Suprapubic skin (tissue), 4 donors: ENCODE measurements at regions not wholly inside any gene's neighbourhood (a gene's known extent, or its start where the extent isn't known, plus 50 kb on each side); places are given as distances from the start of the nearest gene placed in this dataset.

Source experiments
- DNase-seq, 2 donors: peaks; one replicate each; pipeline ENCODE4 v3.0.0-alpha.2; 2019; ENCODE audit warnings: low spot score in 2 of 2
- H3K27ac ChIP-seq: fragments of 200-600 bp; sonication (generic); one replicate; pipeline ENCODE4 v1.5.1; 2019
- H3K27me3 ChIP-seq: fragments of 200-600 bp; sonication (generic); one replicate; pipeline ENCODE4 v1.5.1; 2019
- H3K36me3 ChIP-seq: fragments of 200-600 bp; sonication (generic); one replicate; pipeline ENCODE4 v1.5.1; 2019
- H3K4me1 ChIP-seq: fragments of 200-600 bp; sonication (generic); one replicate; pipeline ENCODE4 v1.5.1; 2019
- H3K4me3 ChIP-seq: fragments of 200-600 bp; sonication (generic); one replicate; pipeline ENCODE4 v1.5.1; 2019; ENCODE audit warnings: mild to moderate bottlenecking
- H3K9me3 ChIP-seq: fragments of 200-600 bp; sonication (generic); one replicate; pipeline ENCODE4 v1.5.1; 2019
- CTCF ChIP-seq, 2 donors: fragments of 200-600 bp in 1 of 2; fragments of 450-650 bp in 1 of 2; sonication (generic) in 1 of 2; IDR thresholded peaks; one replicate each; pipeline ENCODE4 v1.5.1; 2016 to 2019; ENCODE audit warnings: antibody characterized with exemption in 2 of 2, mild to moderate bottlenecking in 1 of 2, moderate library complexity in 1 of 2
- EP300 ChIP-seq: sonication (generic); formaldehyde crosslinking; IDR thresholded peaks from one replicate; pipeline ENCODE4 v1.6.1; 2017; ENCODE audit warnings: antibody characterized with exemption
- POLR2A ChIP-seq, 2 donors: fragments of 450-650 bp; IDR thresholded peaks; one replicate each; pipeline ENCODE4 v1.6.1; 2017; ENCODE audit warnings: antibody characterized with exemption in 2 of 2, mild to moderate bottlenecking in 2 of 2, moderate library complexity in 2 of 2
- POLR2AphosphoS5 ChIP-seq, 3 donors: sonication (generic); formaldehyde crosslinking; IDR thresholded peaks; one replicate each; pipeline ENCODE4 v1.6.1; 2017; ENCODE audit warnings: antibody characterized with exemption in 3 of 3
- WGBS: methylation state at CpG from one replicate; pipeline ENCODE4 v1.1.5; 2018; 5-methylcytosine and 5-hydroxymethylcytosine counted together

- TF ChIP-seq POLR2A (IDR thresholded peaks at IDR 0.05) (no peak), CTCF (IDR thresholded peaks at IDR 0.05) (no peak), EP300 (no peak)
- H3K9me3 ChIP-seq = no peaks in the 10 kb centered on the region
- WGBS = 2% methylated on average over 27 of the region's 27 CpGs
- no peaks in the 10 kb centered on the region for H3K36me3 ChIP-seq
- no peak overlapping the region for H3K4me3 ChIP-seq
- H3K4me1 ChIP-seq = peaks cover 4% of the 10 kb centered on the region
- H3K27me3 ChIP-seq = peaks cover 81% of the 10 kb centered on the region
- no peak overlapping the region for H3K27ac ChIP-seq
- no peak for DNase-seq
Observed at GRCh38 chr6:27091661-27092315, 155.7 kb upstream of the PRSS16 start.

GRCh38 chr6:27092316-27092692 lies 155.2 kb upstream of the PRSS16 start:
- no peak for DNase-seq
- Histone ChIP-seq H3K4me3 (no peak overlapping the region), H3K36me3 (no peaks in the 10 kb centered on the region), H3K27ac (no peak overlapping the region), H3K9me3 (no peaks in the 10 kb centered on the region), H3K27me3 (peaks cover 79% of the 10 kb centered on the region), H3K4me1 (peaks cover 9% of the 10 kb centered on the region)
- TF ChIP-seq CTCF (IDR thresholded peaks at IDR 0.05) (no peak), POLR2A (IDR thresholded peaks at IDR 0.05) (no peak), POLR2AphosphoS5 (IDR thresholded peaks at IDR 0.05) (no peak), EP300 (no peak)
- 38% methylated on average over 8 of the region's 8 CpGs for WGBS

- Histone ChIP-seq H3K36me3 (no peaks in the 10 kb centered on the region), H3K27ac (no peak overlapping the region), H3K9me3 (no peaks in the 10 kb centered on the region), H3K27me3 (peaks cover 66% of the 10 kb centered on the region), H3K4me1 (peaks cover 9% of the 10 kb centered on the region), H3K4me3 (no peak overlapping the region)
- no peak for DNase-seq
- 90% methylated on average over 3 of the region's 3 CpGs for WGBS
- TF ChIP-seq POLR2A (IDR thresholded peaks at IDR 0.05) (no peak), CTCF (IDR thresholded peaks at IDR 0.05) (no peak), POLR2AphosphoS5 (IDR thresholded peaks at IDR 0.05) (no peak), EP300 (no peak)
Observed at GRCh38 chr6:27095914-27096313, 151.6 kb upstream of the PRSS16 start.

- Histone ChIP-seq H3K27ac (no peak overlapping the region), H3K36me3 (no peaks in the 10 kb centered on the region), H3K9me3 (no peaks in the 10 kb centered on the region), H3K4me3 (peak overlapping the region; percentile 50), H3K4me1 (peaks cover 9% of the 10 kb centered on the region), H3K27me3 (peaks cover 55% of the 10 kb centered on the region)
- no peak for TF ChIP-seq CTCF (IDR thresholded peaks at IDR 0.05)
- no peak for TF ChIP-seq POLR2AphosphoS5 (IDR thresholded peaks at IDR 0.05)
- TF ChIP-seq EP300 = no peak
- WGBS = 3% methylated on average over 24 of the region's 45 CpGs
- DNase-seq = no peak
Observed at GRCh38 chr6:27096834-27097511, 150.5 kb upstream of the PRSS16 start.

GRCh38 chr6:27098956-27099355 lies 148.5 kb upstream of the PRSS16 start:
- DNase-seq = no peak
- peaks cover 9% of the 10 kb centered on the region for H3K4me1 ChIP-seq
- H3K27me3 ChIP-seq = peaks cover 36% of the 10 kb centered on the region
- no peaks in the 10 kb centered on the region for H3K9me3 ChIP-seq
- no peak overlapping the region for H3K27ac ChIP-seq
- no peaks in the 10 kb centered on the region for H3K36me3 ChIP-seq
- no peak overlapping the region for H3K4me3 ChIP-seq
- WGBS = 93% methylated on average over 19 of the region's 19 CpGs
- TF ChIP-seq POLR2A (IDR thresholded peaks at IDR 0.05) = no peak
- no peak for TF ChIP-seq POLR2AphosphoS5 (IDR thresholded peaks at IDR 0.05)
- no peak for TF ChIP-seq EP300
- TF ChIP-seq CTCF (IDR thresholded peaks at IDR 0.05) = no peak
